ENCODE measurements at regions not wholly inside any gene's neighbourhood (a gene's known extent, or its start where the extent isn't known, plus 50 kb on each side); places are given as distances from the start of the nearest gene placed in this dataset.

DNA sequence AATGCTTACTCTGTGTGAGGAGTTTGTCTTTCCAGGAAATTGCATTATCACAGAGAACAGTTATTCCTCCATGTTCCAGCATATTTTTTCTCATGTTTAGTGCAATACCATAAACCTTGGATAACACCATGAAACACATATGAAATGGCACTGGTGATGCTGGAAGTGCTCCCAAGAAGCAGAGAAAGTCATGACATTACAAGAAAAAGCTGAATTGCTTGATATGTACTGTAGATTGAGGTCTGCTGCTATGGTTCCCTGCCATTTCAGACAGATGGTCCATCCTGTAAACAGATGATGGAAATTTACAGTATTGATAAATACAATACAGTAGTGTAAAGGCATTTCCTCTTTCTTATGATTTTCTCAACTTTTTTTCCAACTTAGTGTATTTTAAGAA lies 422.1 kb downstream of the LRRIQ3 start:
- no peak for DNase-seq (ENCODE audit: low read depth, low spot score)
- no peaks in the 10 kb centered on the region for H3K27me3 ChIP-seq (ENCODE audit: insufficient read depth, insufficient read length)
- no peak for TF ChIP-seq SUZ12 (IDR thresholded peaks at IDR 0.05; ENCODE audit: extremely low read depth, insufficient read depth, insufficient read length)
- no peaks in the 10 kb centered on the region for H3K4me1 ChIP-seq (ENCODE audit: insufficient read depth, insufficient read length)
- no peak overlapping the region for H3K9ac ChIP-seq (ENCODE audit: insufficient read length, low read depth)
- no peak overlapping the region for H3K4me3 ChIP-seq (ENCODE audit: insufficient read length, low read depth)
- H3K36me3 ChIP-seq (ENCODE audit: insufficient read depth, insufficient read length, low read length) = no peaks in the 10 kb centered on the region
- H3K9me3 ChIP-seq (ENCODE audit: insufficient read depth, low read length) = no peaks in the 10 kb centered on the region

DNA sequence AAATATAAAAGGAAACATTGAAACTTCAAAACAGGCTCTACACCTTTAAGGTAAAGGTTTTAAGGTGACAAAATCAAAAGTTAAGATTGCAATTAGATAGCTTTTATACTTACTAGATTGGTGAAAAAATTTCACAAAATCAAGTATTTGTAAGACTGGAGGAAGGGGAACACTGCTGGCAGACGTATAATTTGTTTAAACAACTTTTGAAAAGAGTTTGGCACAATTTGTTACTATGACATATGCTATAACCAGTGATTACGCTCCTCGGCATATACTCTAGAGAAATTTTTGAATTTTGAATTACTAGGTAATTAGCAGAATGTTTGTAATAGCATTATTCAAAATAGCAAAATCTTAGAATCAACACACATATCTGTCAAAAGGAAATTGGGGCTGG lies 425.0 kb downstream of the LRRIQ3 start:
- Histone ChIP-seq H3K9ac (ENCODE audit: insufficient read length, low read depth) (no peak overlapping the region), H3K4me3 (ENCODE audit: insufficient read length, low read depth) (no peak overlapping the region), H3K4me1 (ENCODE audit: insufficient read depth, insufficient read length) (no peaks in the 10 kb centered on the region), H3K27me3 (ENCODE audit: insufficient read depth, insufficient read length) (no peaks in the 10 kb centered on the region), H3K36me3 (ENCODE audit: insufficient read depth, insufficient read length, low read length) (no peaks in the 10 kb centered on the region), H3K9me3 (ENCODE audit: insufficient read depth, low read length) (no peaks in the 10 kb centered on the region)
- TF ChIP-seq ZNF274 (IDR thresholded peaks at IDR 0.05; ENCODE audit: low read depth, low read length) = no peak
- TF ChIP-seq YY1 (IDR thresholded peaks at IDR 0.05; ENCODE audit: insufficient read depth, insufficient read length) = no peak
- no peak for TF ChIP-seq SUZ12 (IDR thresholded peaks at IDR 0.05; ENCODE audit: extremely low read depth, insufficient read depth, insufficient read length)
- DNase-seq (ENCODE audit: low read depth, low spot score) = no peak

DNA sequence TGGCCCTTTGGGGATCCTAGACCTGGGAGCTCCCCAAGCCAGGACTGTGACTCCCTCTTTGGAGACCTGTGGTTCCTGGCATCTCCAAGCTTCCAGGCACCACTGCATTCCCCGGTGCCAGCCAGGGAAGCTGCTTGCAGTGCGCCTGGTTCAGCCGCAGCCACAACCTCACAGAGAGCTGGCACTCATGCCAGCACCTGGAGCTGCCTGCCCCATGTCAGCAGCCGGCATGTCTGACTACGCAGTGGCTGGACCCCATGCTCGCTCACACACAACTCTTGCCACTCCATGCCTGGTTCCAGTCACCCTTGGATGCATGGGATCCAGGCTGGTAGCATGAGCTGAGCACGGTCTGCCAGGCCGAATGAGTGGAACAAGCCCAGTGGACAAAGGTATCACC lies 426.6 kb downstream of the LRRIQ3 start:
- TF ChIP-seq ZNF274 (IDR thresholded peaks at IDR 0.05; ENCODE audit: low read depth, low read length) = no peak
- no peak for TF ChIP-seq YY1 (IDR thresholded peaks at IDR 0.05; ENCODE audit: insufficient read depth, insufficient read length)
- TF ChIP-seq SUZ12 (IDR thresholded peaks at IDR 0.05; ENCODE audit: extremely low read depth, insufficient read depth, insufficient read length) = no peak
- Histone ChIP-seq H3K4me3 (ENCODE audit: insufficient read length, low read depth) (no peak overlapping the region), H3K4me1 (ENCODE audit: insufficient read depth, insufficient read length) (no peaks in the 10 kb centered on the region)

DNA sequence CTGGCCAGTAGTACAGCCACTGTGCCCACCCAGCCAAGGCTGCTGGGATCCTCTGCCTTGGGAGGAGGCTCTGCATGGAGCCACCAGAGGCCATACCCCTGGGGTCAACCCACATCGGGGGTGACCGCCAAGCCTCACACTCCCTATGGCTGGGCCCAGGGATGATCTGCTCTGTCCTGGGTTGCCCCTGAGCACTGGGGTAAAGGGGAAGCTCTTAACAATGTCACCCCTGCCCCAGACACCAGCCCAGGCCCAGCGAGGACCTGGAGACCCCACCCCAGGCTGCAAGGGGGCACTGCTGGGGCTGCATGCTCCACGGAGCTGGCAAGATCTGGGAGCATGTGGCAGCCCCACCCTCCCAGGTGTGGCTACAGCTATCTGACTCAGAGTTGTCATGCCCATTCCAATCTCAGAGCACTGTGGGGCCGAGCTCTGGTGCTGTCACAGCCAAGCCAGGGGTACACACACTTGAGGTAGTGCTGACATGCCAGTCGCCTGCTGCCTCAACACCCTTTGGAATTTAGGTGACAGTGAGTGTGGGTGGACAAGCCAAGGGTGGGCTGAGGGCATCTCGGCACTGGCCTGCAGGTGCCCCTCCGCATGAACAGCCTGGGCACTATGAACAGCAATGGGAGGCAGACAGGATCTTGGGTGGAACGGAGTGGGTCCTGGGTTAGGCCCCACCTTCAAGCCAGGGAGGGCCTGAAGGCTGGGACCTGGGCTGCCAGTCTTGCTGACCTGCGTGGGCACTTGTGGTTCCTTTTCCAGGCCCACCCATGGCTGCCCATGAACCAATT lies 427.7 kb downstream of the LRRIQ3 start:
- no peaks in the 10 kb centered on the region for H3K36me3 ChIP-seq (ENCODE audit: insufficient read depth, insufficient read length, low read length)
- no peak overlapping the region for H3K4me3 ChIP-seq (ENCODE audit: insufficient read length, low read depth)
- H3K4me1 ChIP-seq (ENCODE audit: insufficient read depth, insufficient read length) = no peaks in the 10 kb centered on the region
- no peaks in the 10 kb centered on the region for H3K9me3 ChIP-seq (ENCODE audit: insufficient read depth, low read length)
- H3K27me3 ChIP-seq (ENCODE audit: insufficient read depth, insufficient read length) = no peaks in the 10 kb centered on the region
- no peak for DNase-seq (ENCODE audit: low read depth, low spot score)
- no peak overlapping the region for H3K9ac ChIP-seq (ENCODE audit: insufficient read length, low read depth)
- no peak for TF ChIP-seq YY1 (IDR thresholded peaks at IDR 0.05; ENCODE audit: insufficient read depth, insufficient read length)
- no peak for TF ChIP-seq ZNF274 (IDR thresholded peaks at IDR 0.05; ENCODE audit: low read depth, low read length)
- no peak for TF ChIP-seq SUZ12 (IDR thresholded peaks at IDR 0.05; ENCODE audit: extremely low read depth, insufficient read depth, insufficient read length)

More for the DNA sequence above, 426.6 kb downstream of the LRRIQ3 start:
- DNase-seq (ENCODE audit: low read depth, low spot score) = no peak
- H3K9me3 ChIP-seq (ENCODE audit: insufficient read depth, low read length) = no peaks in the 10 kb centered on the region
- H3K27me3 ChIP-seq (ENCODE audit: insufficient read depth, insufficient read length) = no peaks in the 10 kb centered on the region
- H3K36me3 ChIP-seq (ENCODE audit: insufficient read depth, insufficient read length, low read length) = no peaks in the 10 kb centered on the region
- H3K9ac ChIP-seq (ENCODE audit: insufficient read length, low read depth) = no peak overlapping the region

DNA sequence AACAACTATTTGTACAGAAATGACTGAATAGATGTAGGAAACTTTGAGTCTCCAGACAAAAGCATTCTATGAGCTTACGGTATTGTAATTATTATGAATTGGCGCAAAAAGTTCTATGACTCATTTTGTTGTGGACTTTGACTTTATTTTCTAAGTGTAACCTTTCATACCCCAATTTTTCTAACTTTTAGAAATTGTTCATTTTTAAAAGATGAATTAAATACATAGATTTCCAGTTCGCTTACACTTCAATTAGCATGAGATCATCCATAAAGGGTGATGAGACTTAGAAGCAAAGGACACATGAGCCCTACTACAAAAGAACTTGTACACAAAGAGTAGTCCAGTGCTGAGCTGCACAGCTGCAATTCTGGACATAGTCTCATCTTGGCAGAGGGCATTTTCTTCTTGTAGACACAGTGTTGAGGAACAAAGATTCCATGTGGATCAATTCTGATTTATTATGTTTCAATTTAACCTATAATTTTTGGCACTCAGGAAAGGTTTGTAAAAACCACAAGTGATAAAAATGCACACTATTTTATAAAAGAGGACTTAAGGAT lies 431.1 kb downstream of the LRRIQ3 start:
- TF ChIP-seq ZNF274 (IDR thresholded peaks at IDR 0.05; ENCODE audit: low read depth, low read length) (no peak), SUZ12 (IDR thresholded peaks at IDR 0.05; ENCODE audit: extremely low read depth, insufficient read depth, insufficient read length) (no peak), YY1 (IDR thresholded peaks at IDR 0.05; ENCODE audit: insufficient read depth, insufficient read length) (no peak)
- DNase-seq (ENCODE audit: low read depth, low spot score) = no peak
- no peaks in the 10 kb centered on the region for H3K27me3 ChIP-seq (ENCODE audit: insufficient read depth, insufficient read length)
- H3K4me3 ChIP-seq (ENCODE audit: insufficient read length, low read depth) = no peak overlapping the region
- H3K9me3 ChIP-seq (ENCODE audit: insufficient read depth, low read length) = no peaks in the 10 kb centered on the region
- no peaks in the 10 kb centered on the region for H3K4me1 ChIP-seq (ENCODE audit: insufficient read depth, insufficient read length)
- H3K36me3 ChIP-seq (ENCODE audit: insufficient read depth, insufficient read length, low read length) = no peaks in the 10 kb centered on the region
- H3K9ac ChIP-seq (ENCODE audit: insufficient read length, low read depth) = no peak overlapping the region

DNA sequence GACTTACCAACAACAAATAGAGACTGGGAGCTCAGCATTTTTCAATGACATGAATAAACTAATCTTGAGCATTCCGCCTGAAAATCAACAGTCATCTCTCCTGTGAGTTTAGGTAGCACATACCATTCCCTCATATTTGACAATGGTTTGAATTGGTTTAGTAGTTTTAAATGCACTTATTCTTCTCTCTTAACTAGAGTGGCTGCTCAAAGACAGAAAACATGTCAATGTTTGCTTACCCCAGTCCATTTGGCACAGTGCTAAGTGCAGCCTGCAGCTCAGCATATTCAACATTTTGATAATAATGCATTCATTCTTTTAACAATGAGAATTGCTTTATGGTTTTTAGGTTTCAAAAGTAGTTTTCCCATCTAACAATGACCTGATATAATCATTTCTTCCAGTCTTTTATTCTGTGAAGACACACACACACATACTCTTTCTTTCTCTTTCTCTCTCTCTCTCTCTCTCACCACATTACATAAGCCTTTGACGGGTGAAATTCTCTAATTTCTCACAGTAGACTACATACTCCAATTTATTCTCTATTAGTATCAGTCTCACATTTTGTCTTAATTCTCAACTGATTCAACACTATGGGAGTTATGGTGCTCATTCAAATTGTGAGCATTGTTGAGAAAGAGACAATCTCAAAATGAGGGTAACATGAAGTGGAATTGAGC lies 432.3 kb downstream of the LRRIQ3 start:
- Histone ChIP-seq H3K4me1 (ENCODE audit: insufficient read depth, insufficient read length) (no peaks in the 10 kb centered on the region), H3K36me3 (ENCODE audit: insufficient read depth, insufficient read length, low read length) (no peaks in the 10 kb centered on the region), H3K9ac (ENCODE audit: insufficient read length, low read depth) (no peak overlapping the region), H3K9me3 (ENCODE audit: insufficient read depth, low read length) (no peaks in the 10 kb centered on the region), H3K4me3 (ENCODE audit: insufficient read length, low read depth) (no peak overlapping the region), H3K27me3 (ENCODE audit: insufficient read depth, insufficient read length) (no peaks in the 10 kb centered on the region)
- TF ChIP-seq ZNF274 (IDR thresholded peaks at IDR 0.05; ENCODE audit: low read depth, low read length) (no peak), YY1 (IDR thresholded peaks at IDR 0.05; ENCODE audit: insufficient read depth, insufficient read length) (no peak), SUZ12 (IDR thresholded peaks at IDR 0.05; ENCODE audit: extremely low read depth, insufficient read depth, insufficient read length) (no peak)
- DNase-seq (ENCODE audit: low read depth, low spot score) = no peak

DNA sequence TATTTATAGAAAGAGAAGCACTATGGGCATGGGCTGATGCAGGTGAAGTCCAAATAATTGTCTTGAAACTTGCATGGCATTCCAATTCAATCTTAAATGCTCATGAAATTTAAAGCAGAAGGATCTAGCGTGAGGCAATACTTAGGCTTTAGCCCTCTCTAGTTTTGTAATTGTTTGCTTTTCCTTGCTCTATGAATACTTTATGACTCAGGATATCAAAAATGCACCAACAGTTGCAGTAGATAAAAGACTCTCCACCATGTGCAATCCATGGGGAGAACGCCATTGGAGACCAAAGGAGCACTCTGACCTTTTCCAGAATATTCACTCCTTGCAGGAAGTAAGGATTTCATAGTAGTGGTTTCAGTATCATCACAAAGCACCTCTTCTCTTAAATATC lies 436.4 kb downstream of the LRRIQ3 start:
- no peak for DNase-seq (ENCODE audit: low read depth, low spot score)
- Histone ChIP-seq H3K36me3 (ENCODE audit: insufficient read depth, insufficient read length, low read length) (no peaks in the 10 kb centered on the region), H3K9me3 (ENCODE audit: insufficient read depth, low read length) (no peaks in the 10 kb centered on the region), H3K9ac (ENCODE audit: insufficient read length, low read depth) (no peak overlapping the region), H3K4me3 (ENCODE audit: insufficient read length, low read depth) (no peak overlapping the region), H3K4me1 (ENCODE audit: insufficient read depth, insufficient read length) (no peaks in the 10 kb centered on the region), H3K27me3 (ENCODE audit: insufficient read depth, insufficient read length) (no peaks in the 10 kb centered on the region)
- TF ChIP-seq ZNF274 (IDR thresholded peaks at IDR 0.05; ENCODE audit: low read depth, low read length) (no peak), SUZ12 (IDR thresholded peaks at IDR 0.05; ENCODE audit: extremely low read depth, insufficient read depth, insufficient read length) (no peak), YY1 (IDR thresholded peaks at IDR 0.05; ENCODE audit: insufficient read depth, insufficient read length) (no peak)

Measured in NT2/D1 (cell line).